Testis (tissue), 2 donors: ENCODE measurements at regions not wholly inside any gene's neighbourhood (a gene's known extent, or its start where the extent isn't known, plus 50 kb on each side); places are given as distances from the start of the nearest gene placed in this dataset.

Source experiments
- DNase-seq: peaks from one replicate; pipeline ENCODE4 v3.0.0-alpha.2; 2019
- H3K27ac ChIP-seq, 2 donors: fragments of 200-600 bp; sonication (generic); one replicate each; pipeline ENCODE4 v1.5.1; 2019
- H3K27me3 ChIP-seq: fragments of 200-600 bp; sonication (generic); one replicate; pipeline ENCODE4 v1.5.1; 2019
- H3K36me3 ChIP-seq: fragments of 200-600 bp; sonication (generic); one replicate; pipeline ENCODE4 v1.5.1; 2017; ENCODE audit warnings: low read depth; ENCODE audit errors: missing control alignments
- H3K4me1 ChIP-seq: fragments of 200-600 bp; sonication (generic); one replicate; pipeline ENCODE4 v1.5.1; 2019
- H3K4me3 ChIP-seq, 2 donors: fragments of 200-600 bp; sonication (generic); one replicate each; pipeline ENCODE4 v1.5.1; 2017 to 2019
- H3K9me3 ChIP-seq: fragments of 200-600 bp; sonication (generic); one replicate; pipeline ENCODE4 v1.5.1; 2017
- CTCF ChIP-seq, 3 experiments: fragments of 450-650 bp in 2 of 3; fragments of 200-600 bp in 1 of 3; sonication (generic) in 1 of 3; IDR thresholded peaks; one replicate each; pipeline ENCODE4 v1.5.1; 2016 to 2019; ENCODE audit warnings: antibody characterized with exemption in 3 of 3, mild to moderate bottlenecking in 2 of 3, moderate library complexity in 1 of 3
- POLR2A ChIP-seq: fragments of 450-650 bp; IDR thresholded peaks from one replicate; pipeline ENCODE4 v1.6.1; 2017; ENCODE audit warnings: antibody characterized with exemption, mild to moderate bottlenecking, moderate library complexity
- WGBS, 2 donors: methylation state at CpG; one replicate each; pipeline ENCODE4 v1.1.5; 2018; 5-methylcytosine and 5-hydroxymethylcytosine counted together
- intact Hi-C: fragments of 100-400 bp; cut with DNase I; formaldehyde crosslinking; loops from one replicate; pipeline ENCODE4 v1.15.1; 2023; ENCODE audit warnings: low total_unique reads

- H3K4me3 ChIP-seq, result no peak overlapping the region
- no peaks in the 10 kb centered on the region for H3K4me1 ChIP-seq
- H3K27ac ChIP-seq, result no peak overlapping the region
- TF ChIP-seq CTCF (IDR thresholded peaks at IDR 0.05) (no peak), POLR2A (no peak)
- no peaks in the 10 kb centered on the region for H3K9me3 ChIP-seq
- intact Hi-C loops, result no loop called here
- WGBS, 2 donors, result 79 to 86% methylated on average over 3 to 5 of the region's 5 CpGs
- no peaks in the 10 kb centered on the region for H3K36me3 ChIP-seq
- no peak for DNase-seq
- H3K27me3 ChIP-seq, result no peaks in the 10 kb centered on the region
Observed at GRCh38 chr14:76324133-76324532, 51.8 kb upstream of the ESRRB start.
